Transverse colon (tissue), 3 donors: ENCODE measurements at regions not wholly inside any gene's neighbourhood (a gene's known extent, or its start where the extent isn't known, plus 50 kb on each side); places are given as distances from the start of the nearest gene placed in this dataset.

Experiments used
- POLR2A ChIP-seq: fragments of 450-650 bp; IDR thresholded peaks from one replicate; pipeline ENCODE4 v1.6.1; 2016; ENCODE audit warnings: antibody characterized with exemption, mild to moderate bottlenecking, moderate library complexity
- TF ChIP-seq, protein P1 (sequence below), 5 experiments: fragments of 200-600 bp in 3 of 5; fragments of 450-650 bp in 2 of 5; sonication (generic) in 3 of 5; IDR thresholded peaks; 1 replicate in 2 of 5; 2 replicates in 3 of 5; pipeline ENCODE4 v1.5.1; 2016 to 2017; ENCODE audit warnings: antibody characterized with exemption in 5 of 5, inconsistent platforms in 3 of 5, mild to moderate bottlenecking in 2 of 5, moderate library complexity in 1 of 5

GRCh38 chr12:14167005-14167628 is 185.7 kb upstream of the GRIN2B start:
- TF ChIP-seq, protein P1, sequence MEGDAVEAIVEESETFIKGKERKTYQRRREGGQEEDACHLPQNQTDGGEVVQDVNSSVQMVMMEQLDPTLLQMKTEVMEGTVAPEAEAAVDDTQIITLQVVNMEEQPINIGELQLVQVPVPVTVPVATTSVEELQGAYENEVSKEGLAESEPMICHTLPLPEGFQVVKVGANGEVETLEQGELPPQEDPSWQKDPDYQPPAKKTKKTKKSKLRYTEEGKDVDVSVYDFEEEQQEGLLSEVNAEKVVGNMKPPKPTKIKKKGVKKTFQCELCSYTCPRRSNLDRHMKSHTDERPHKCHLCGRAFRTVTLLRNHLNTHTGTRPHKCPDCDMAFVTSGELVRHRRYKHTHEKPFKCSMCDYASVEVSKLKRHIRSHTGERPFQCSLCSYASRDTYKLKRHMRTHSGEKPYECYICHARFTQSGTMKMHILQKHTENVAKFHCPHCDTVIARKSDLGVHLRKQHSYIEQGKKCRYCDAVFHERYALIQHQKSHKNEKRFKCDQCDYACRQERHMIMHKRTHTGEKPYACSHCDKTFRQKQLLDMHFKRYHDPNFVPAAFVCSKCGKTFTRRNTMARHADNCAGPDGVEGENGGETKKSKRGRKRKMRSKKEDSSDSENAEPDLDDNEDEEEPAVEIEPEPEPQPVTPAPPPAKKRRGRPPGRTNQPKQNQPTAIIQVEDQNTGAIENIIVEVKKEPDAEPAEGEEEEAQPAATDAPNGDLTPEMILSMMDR (IDR thresholded peaks at IDR 0.05) = peak; percentile 83 to 92 (median 88)
- no peak for TF ChIP-seq POLR2A
